ENCODE measurements at regions not wholly inside any gene's neighbourhood (a gene's known extent, or its start where the extent isn't known, plus 50 kb on each side); places are given as distances from the start of the nearest gene placed in this dataset.

DNA sequence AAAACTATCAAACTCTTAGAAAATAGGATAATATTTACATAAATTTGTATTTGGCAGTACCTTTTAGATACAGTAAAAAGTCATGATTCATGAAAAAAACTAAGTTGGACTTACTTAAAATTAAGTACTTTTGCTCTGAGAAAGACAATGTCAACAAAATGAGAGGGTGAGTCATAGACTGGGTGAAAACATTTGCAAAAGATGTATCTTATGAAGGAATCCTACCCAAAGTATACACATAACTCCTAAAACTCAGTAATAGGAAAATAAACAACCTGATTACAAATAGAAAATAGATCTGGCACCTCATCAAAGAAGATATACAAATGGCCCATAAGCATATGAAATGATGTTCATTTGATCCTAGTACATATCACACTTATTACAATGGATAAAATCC is 1154.6 kb downstream of the JRKL start:
- BruUV-seq (replicated peaks): no TSS peak
- Histone ChIP-seq H4K20me1 (ENCODE audit: insufficient read depth) (no peaks in the 10 kb centered on the region), H2AFZ (no peak overlapping the region), H3K9me2 (ENCODE audit: insufficient read depth) (no peaks in the 10 kb centered on the region), H3K4me3 (no peak overlapping the region), H3F3A (ENCODE audit: insufficient read depth, low read depth) (no peaks in the 10 kb centered on the region), H3K36me3 (ENCODE audit: low read depth) (no peaks in the 10 kb centered on the region), H3K9me3 (ENCODE audit: insufficient read depth, low read depth) (no peaks in the 10 kb centered on the region), H3K27ac (no peak overlapping the region), H3K4me1 (replicated peaks; ENCODE audit: insufficient read depth) (no peaks in the 10 kb centered on the region), H3K27me3 (ENCODE audit: insufficient read depth, low read depth) (no peaks in the 10 kb centered on the region), H3K4me2 (no peak overlapping the region), H3K79me2 (ENCODE audit: low read depth) (no peaks in the 10 kb centered on the region)
- no peak for DNase-seq
- POLR2A ChIA-PET (ENCODE audit: unreplicated experiment): no interaction called here
- intact Hi-C loops (cut with micrococcal nuclease; ENCODE audit: unreplicated experiment): no loop called here
- CTCF ChIA-PET: no interaction called here
- TF ChIP-seq CTCF (conservative IDR thresholded peaks at IDR 0.05) (no peak), EZH2 (IDR thresholded peaks at IDR 0.05; ENCODE audit: low read depth) (no peak)

DNA sequence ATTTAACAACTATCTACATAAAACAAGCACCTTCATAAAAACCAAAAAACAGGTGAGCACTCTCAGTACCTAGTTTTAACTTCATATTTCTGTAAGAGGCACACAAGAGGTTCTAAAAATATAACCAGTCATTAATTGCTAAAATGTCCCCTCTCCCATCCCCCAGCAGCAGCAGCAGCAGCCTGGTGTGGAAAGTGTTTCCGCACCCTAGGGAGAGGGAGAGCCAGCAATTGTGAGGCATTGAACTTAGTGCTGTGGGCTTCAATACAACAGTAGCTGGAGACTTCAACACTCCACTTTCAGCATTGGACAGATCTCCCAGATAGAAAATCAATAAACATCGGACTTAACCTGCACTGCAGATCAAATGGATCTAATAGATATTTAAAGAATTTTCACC is 1158.5 kb downstream of the JRKL start:
- Histone ChIP-seq H3K36me3 (ENCODE audit: low read depth) (no peaks in the 10 kb centered on the region), H3K4me1 (replicated peaks; ENCODE audit: insufficient read depth) (no peaks in the 10 kb centered on the region), H2AFZ (no peak overlapping the region), H3K27ac (no peak overlapping the region), H3K4me3 (no peak overlapping the region), H3K9me3 (ENCODE audit: insufficient read depth, low read depth) (no peaks in the 10 kb centered on the region), H3K79me2 (ENCODE audit: low read depth) (no peaks in the 10 kb centered on the region), H3K27me3 (ENCODE audit: insufficient read depth, low read depth) (no peaks in the 10 kb centered on the region), H3F3A (ENCODE audit: insufficient read depth, low read depth) (no peaks in the 10 kb centered on the region), H4K20me1 (ENCODE audit: insufficient read depth) (no peaks in the 10 kb centered on the region), H3K9me2 (ENCODE audit: insufficient read depth) (no peaks in the 10 kb centered on the region), H3K4me2 (no peak overlapping the region)
- BruUV-seq (replicated peaks): no TSS peak
- TF ChIP-seq CTCF (conservative IDR thresholded peaks at IDR 0.05) (no peak), EZH2 (IDR thresholded peaks at IDR 0.05; ENCODE audit: low read depth) (no peak)
- intact Hi-C loops (cut with micrococcal nuclease; ENCODE audit: unreplicated experiment): no loop called here
- ChIA-PET CTCF (no interaction called here), POLR2A (ENCODE audit: unreplicated experiment) (no interaction called here)
- DNase-seq: no peak

- no peak for DNase-seq
- Histone ChIP-seq H3K27me3 (ENCODE audit: insufficient read depth, low read depth) (no peaks in the 10 kb centered on the region), H3K36me3 (ENCODE audit: low read depth) (no peaks in the 10 kb centered on the region), H4K20me1 (ENCODE audit: insufficient read depth) (no peaks in the 10 kb centered on the region), H3K9me3 (ENCODE audit: insufficient read depth, low read depth) (no peaks in the 10 kb centered on the region), H3F3A (ENCODE audit: insufficient read depth, low read depth) (no peaks in the 10 kb centered on the region), H3K4me3 (no peak overlapping the region), H3K4me2 (no peak overlapping the region), H3K4me1 (replicated peaks; ENCODE audit: insufficient read depth) (no peaks in the 10 kb centered on the region), H3K27ac (no peak overlapping the region), H3K9me2 (ENCODE audit: insufficient read depth) (no peaks in the 10 kb centered on the region), H3K79me2 (ENCODE audit: low read depth) (no peaks in the 10 kb centered on the region), H2AFZ (no peak overlapping the region)
- BruUV-seq (replicated peaks): no TSS peak
- intact Hi-C loops (cut with micrococcal nuclease; ENCODE audit: unreplicated experiment): no loop called here
- POLR2A ChIA-PET (ENCODE audit: unreplicated experiment): no interaction called here
- no peak for TF ChIP-seq EZH2 (IDR thresholded peaks at IDR 0.05; ENCODE audit: low read depth)
- 0 out of 2 replicates have a peak, but pooled peaks have one; percentile 38 for TF ChIP-seq CTCF (conservative IDR thresholded peaks at IDR 0.05)
- CTCF ChIA-PET: no interaction called here
These were observed 1167.6 kb downstream of the JRKL start for GRCh38 chr11:97557399-97557798.

All from PC-9 (cell line).